ENCODE measurements at regions not wholly inside any gene's neighbourhood (a gene's known extent, or its start where the extent isn't known, plus 50 kb on each side); places are given as distances from the start of the nearest gene placed in this dataset.
"Not testable (repeated sequence)": the region's sequence is repeated elsewhere in the genome, so short reads cannot be mapped to it uniquely, and the experiment has no call there.

- ChIA-PET CTCF (no interaction called here), POLR2A (no interaction called here)
- DNase-seq (no peak), ATAC-seq (no peak)
- Mint-ChIP-seq H3K27me3 (no peaks in the 10 kb centered on the region), H3K27ac (no peak overlapping the region), H3K4me3 (no peak overlapping the region), H3K36me3 (ENCODE audit: low read depth) (no peaks in the 10 kb centered on the region), H3K4me1 (ENCODE audit: low read depth) (peaks cover 2% of the 10 kb centered on the region), H3K9me3 (peaks cover 2% of the 10 kb centered on the region)
- TF ChIP-seq CTCF (IDR thresholded peaks at IDR 0.05), result no peak
- intact Hi-C loops (cut with micrococcal nuclease), result no loop called here
Measured at GRCh38 chrY:12310832-12311231, 390.2 kb upstream of the USP9Y start.

DNA sequence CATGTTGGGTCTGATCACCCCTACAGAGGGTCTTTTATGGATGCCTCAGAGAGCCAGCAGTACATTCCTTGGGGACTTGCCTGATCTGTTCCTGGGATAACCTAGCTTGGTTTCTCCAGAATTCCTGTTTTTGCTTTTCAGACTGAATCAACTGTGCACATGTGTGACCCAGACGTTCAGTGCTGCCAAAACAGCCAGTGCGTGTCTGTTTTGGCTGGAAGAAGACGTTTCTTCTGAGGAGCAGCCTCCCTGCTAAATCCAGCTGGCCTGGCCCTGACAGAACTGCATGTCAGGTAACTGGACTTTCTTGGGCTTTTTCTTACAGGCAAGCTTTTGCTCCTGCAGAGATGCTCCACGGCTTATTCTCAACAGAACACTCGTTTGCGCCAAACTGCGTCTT lies 373.3 kb upstream of the USP9Y start:
- H3K27ac Mint-ChIP-seq, result no peak overlapping the region
- ChIA-PET CTCF (no interaction called here), POLR2A (no interaction called here)
- H3K27me3 Mint-ChIP-seq, result no peaks in the 10 kb centered on the region
- ATAC-seq, result no peak
- no peak overlapping the region for H3K4me3 Mint-ChIP-seq
- H3K36me3 Mint-ChIP-seq (ENCODE audit: low read depth), result no peaks in the 10 kb centered on the region
- H3K9me3 Mint-ChIP-seq, result no peaks in the 10 kb centered on the region
- intact Hi-C loops (cut with micrococcal nuclease), result no loop called here
- no peaks in the 10 kb centered on the region for H3K4me1 Mint-ChIP-seq (ENCODE audit: low read depth)
- TF ChIP-seq CTCF (IDR thresholded peaks at IDR 0.05), result no peak
- no peak for DNase-seq

DNA sequence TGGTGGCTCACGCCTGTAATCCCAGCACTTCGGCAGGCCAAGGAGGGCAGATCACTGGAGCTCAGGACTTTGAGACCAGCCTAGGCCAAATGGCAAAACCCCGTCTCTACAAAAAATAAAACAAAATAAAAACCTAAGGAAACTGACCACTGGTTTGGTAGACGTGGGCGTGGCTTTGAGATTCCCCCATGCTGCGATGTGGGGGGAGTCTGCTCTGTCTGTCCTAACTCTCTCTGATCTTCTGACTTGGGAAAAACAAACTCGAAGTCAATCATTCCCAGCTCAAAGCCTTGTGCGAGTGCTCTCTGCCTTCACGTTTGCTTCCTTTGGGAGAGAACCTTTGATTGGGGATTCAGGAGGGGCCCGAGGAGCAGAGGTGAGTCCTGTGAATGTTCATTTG lies 369.1 kb upstream of the USP9Y start:
- H3K27me3 Mint-ChIP-seq; H3K9me3 Mint-ChIP-seq; intact Hi-C loops (cut with micrococcal nuclease); POLR2A ChIA-PET; H3K27ac Mint-ChIP-seq; H3K4me3 Mint-ChIP-seq; H3K36me3 Mint-ChIP-seq (ENCODE audit: low read depth); H3K4me1 Mint-ChIP-seq (ENCODE audit: low read depth); CTCF ChIA-PET; ATAC-seq; DNase-seq: not testable (repeated sequence)

DNA sequence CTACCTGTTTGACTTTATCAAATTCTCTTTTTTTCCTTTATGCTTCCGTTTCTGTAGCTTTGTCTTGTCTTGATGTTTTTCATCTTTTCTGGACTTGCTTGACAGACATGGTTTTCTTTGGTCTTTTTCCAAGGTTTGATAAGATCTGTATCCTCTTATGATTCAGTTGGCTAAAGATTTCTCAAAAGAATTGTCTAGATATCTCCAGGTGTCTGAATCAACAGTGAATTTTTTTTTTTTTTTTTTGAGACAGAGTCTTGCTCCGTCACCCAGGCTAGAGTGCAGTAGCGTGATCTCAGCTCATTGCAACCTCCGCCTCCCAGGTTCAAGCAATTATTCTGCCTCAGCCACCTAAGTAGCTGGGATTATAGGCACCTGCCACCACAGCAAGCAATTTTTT lies 357.8 kb upstream of the USP9Y start:
- H3K4me1 Mint-ChIP-seq (ENCODE audit: low read depth), result no peaks in the 10 kb centered on the region
- H3K27ac Mint-ChIP-seq, result no peak overlapping the region
- intact Hi-C loops (cut with micrococcal nuclease), result no loop called here
- H3K9me3 Mint-ChIP-seq, result no peaks in the 10 kb centered on the region
- H3K27me3 Mint-ChIP-seq, result no peaks in the 10 kb centered on the region
- ATAC-seq, result no peak
- CTCF ChIA-PET, result no interaction called here
- TF ChIP-seq CTCF (IDR thresholded peaks at IDR 0.05), result no peak
- H3K4me3 Mint-ChIP-seq, result no peak overlapping the region
- POLR2A ChIA-PET, result no interaction called here
- no peaks in the 10 kb centered on the region for H3K36me3 Mint-ChIP-seq (ENCODE audit: low read depth)
- DNase-seq, result no peak

DNA sequence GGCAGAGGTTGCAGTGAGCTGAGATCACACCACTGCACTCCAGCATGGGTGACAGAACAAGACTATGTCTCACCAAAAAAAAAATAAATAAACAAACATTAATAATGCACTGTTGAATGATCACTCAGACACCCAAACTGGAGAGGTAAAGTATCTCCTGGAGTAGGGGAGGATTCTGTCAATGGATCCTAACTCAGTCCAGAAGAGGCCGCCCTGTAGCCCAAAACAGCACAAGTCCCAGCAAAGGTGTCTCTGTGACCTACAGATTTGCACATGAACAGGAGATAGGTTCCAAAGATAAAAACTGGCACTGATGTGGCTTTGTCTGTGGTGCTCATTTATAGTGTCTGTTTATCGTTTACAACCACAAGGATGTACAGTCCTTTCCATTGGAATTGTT lies 352.9 kb upstream of the USP9Y start:
- POLR2A ChIA-PET, result no interaction called here
- Mint-ChIP-seq H3K9me3 (no peaks in the 10 kb centered on the region), H3K27ac (no peak overlapping the region), H3K36me3 (ENCODE audit: low read depth) (no peaks in the 10 kb centered on the region), H3K4me1 (ENCODE audit: low read depth) (no peaks in the 10 kb centered on the region), H3K4me3 (no peak overlapping the region), H3K27me3 (no peaks in the 10 kb centered on the region)
- intact Hi-C loops (cut with micrococcal nuclease), result no loop called here
- no peak for DNase-seq
- no peak for ATAC-seq
- CTCF ChIA-PET, result no interaction called here
- no peak for TF ChIP-seq CTCF (IDR thresholded peaks at IDR 0.05)

DNA sequence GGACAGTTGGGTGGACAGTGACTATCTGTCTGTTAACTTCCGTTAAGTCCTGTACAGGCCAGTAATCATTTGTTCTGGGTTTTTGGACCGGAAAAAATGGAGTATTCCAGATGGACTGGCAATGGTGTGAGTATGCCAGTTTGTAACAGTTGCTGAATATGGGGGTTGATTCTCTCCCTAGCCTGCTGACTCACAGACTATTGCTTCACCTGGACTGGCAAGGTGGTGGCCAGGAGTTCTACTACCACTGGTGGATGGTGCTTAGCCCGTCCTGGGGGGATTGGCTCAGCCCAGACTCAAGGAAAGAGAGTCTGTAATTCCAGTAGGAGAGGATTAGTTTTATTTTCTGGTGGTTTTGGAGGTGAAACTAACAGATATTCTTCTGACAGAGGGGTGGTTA lies 343.8 kb upstream of the USP9Y start:
- ATAC-seq, result no peak
- Mint-ChIP-seq H3K4me3 (no peak overlapping the region), H3K27me3 (no peaks in the 10 kb centered on the region), H3K4me1 (ENCODE audit: low read depth) (no peaks in the 10 kb centered on the region), H3K9me3 (no peaks in the 10 kb centered on the region), H3K27ac (no peak overlapping the region), H3K36me3 (ENCODE audit: low read depth) (no peaks in the 10 kb centered on the region)
- DNase-seq, result no peak
- intact Hi-C loops (cut with micrococcal nuclease), result no loop called here
- ChIA-PET CTCF (no interaction called here), POLR2A (no interaction called here)
- no peak for TF ChIP-seq CTCF (IDR thresholded peaks at IDR 0.05)
